HUES6 (cell line): ENCODE measurements at regions not wholly inside any gene's neighbourhood (a gene's known extent, or its start where the extent isn't known, plus 50 kb on each side); places are given as distances from the start of the nearest gene placed in this dataset.
"Not testable (repeated sequence)": the region's sequence is repeated elsewhere in the genome, so short reads cannot be mapped to it uniquely, and the experiment has no call there.

Source experiments
- H3K27ac ChIP-seq: 2 replicates; pipeline ENCODE4 v1.7.0; 2013; ENCODE audit warnings: low read depth, mild to moderate bottlenecking, low read length, inconsistent platforms
- H3K27me3 ChIP-seq: 2 replicates; pipeline ENCODE4 v1.6.1; 2013; ENCODE audit warnings: low read length; ENCODE audit not compliant: control insufficient read depth, insufficient read depth
- H3K36me3 ChIP-seq: 2 replicates; pipeline ENCODE4 v1.6.1; 2013; ENCODE audit warnings: low read length; ENCODE audit not compliant: control insufficient read depth, insufficient read depth
- H3K4me1 ChIP-seq: 2 replicates; pipeline ENCODE4 v1.6.1; 2013; ENCODE audit warnings: low read length; ENCODE audit not compliant: control insufficient read depth, insufficient read depth
- H3K4me3 ChIP-seq: 2 replicates; pipeline ENCODE4 v1.5.1; 2013; ENCODE audit warnings: low read depth, low read length
- H3K9ac ChIP-seq: one replicate; pipeline ENCODE4 v1.6.1; 2013; ENCODE audit warnings: mild to moderate bottlenecking, low read length
- H3K9me3 ChIP-seq: 2 replicates; pipeline ENCODE4 v1.6.1; 2013; ENCODE audit warnings: low read depth, low read length; ENCODE audit not compliant: control insufficient read depth, insufficient read depth

GRCh38 chr4:118589471-118590055 lies 95.6 kb upstream of the METTL14 start:
- Histone ChIP-seq H3K4me1 (peaks cover 26% of the 10 kb centered on the region), H3K27ac (no peak overlapping the region), H3K4me3 (no peak overlapping the region), H3K27me3 (no peaks in the 10 kb centered on the region), H3K36me3 (no peaks in the 10 kb centered on the region), H3K9ac (no peak overlapping the region), H3K9me3 (no peaks in the 10 kb centered on the region)

GRCh38 chr4:118591339-118592046 lies 93.7 kb upstream of the METTL14 start:
- Histone ChIP-seq H3K4me3 (peak overlapping the region; percentile 84), H3K27ac (peak overlapping the region; percentile 60), H3K9ac (peak overlapping the region; percentile 85)
- not testable (repeated sequence) for H3K9me3 ChIP-seq, H3K36me3 ChIP-seq, H3K27me3 ChIP-seq, H3K4me1 ChIP-seq

GRCh38 chr4:118592289-118592688 lies 92.9 kb upstream of the METTL14 start:
- not testable (repeated sequence) for H3K9me3 ChIP-seq, H3K36me3 ChIP-seq, H3K4me1 ChIP-seq, H3K27me3 ChIP-seq
- Histone ChIP-seq H3K4me3 (peak overlapping the region; percentile 84), H3K27ac (peak overlapping the region; percentile 60; the same call in 1 of the 2 replicates), H3K9ac (peak overlapping the region; percentile 85)

GRCh38 chr4:118595883-118596282 lies 89.3 kb upstream of the METTL14 start:
- H3K9me3 ChIP-seq, H3K4me3 ChIP-seq, H3K27me3 ChIP-seq, H3K9ac ChIP-seq, H3K4me1 ChIP-seq, H3K27ac ChIP-seq: not testable (repeated sequence)
- H3K36me3 ChIP-seq: peaks cover 14% of the 10 kb centered on the region; the same call in 1 of the 2 replicates

- not testable (repeated sequence) for H3K4me1 ChIP-seq, H3K36me3 ChIP-seq, H3K27ac ChIP-seq, H3K27me3 ChIP-seq, H3K9ac ChIP-seq, H3K4me3 ChIP-seq, H3K9me3 ChIP-seq
Observed at GRCh38 chr4:118625097-118625496, 60.1 kb upstream of the METTL14 start.

GRCh38 chr4:118629697-118630096 lies 55.5 kb upstream of the METTL14 start:
- not testable (repeated sequence) for H3K27ac ChIP-seq

GRCh38 chr4:118630897-118631296 lies 54.3 kb upstream of the METTL14 start:
- not testable (repeated sequence) for H3K9me3 ChIP-seq, H3K27me3 ChIP-seq, H3K4me3 ChIP-seq, H3K27ac ChIP-seq, H3K9ac ChIP-seq, H3K4me1 ChIP-seq
- H3K36me3 ChIP-seq: peaks cover 23% of the 10 kb centered on the region

More at GRCh38 chr4:118629697-118630096, 55.5 kb upstream of the METTL14 start:
- H3K9me3 ChIP-seq, H3K9ac ChIP-seq, H3K4me3 ChIP-seq, H3K4me1 ChIP-seq, H3K27me3 ChIP-seq: not testable (repeated sequence)
- peaks cover 23% of the 10 kb centered on the region for H3K36me3 ChIP-seq

GRCh38 chr4:118631321-118632050 lies 53.7 kb upstream of the METTL14 start:
- H3K9ac ChIP-seq, H3K27me3 ChIP-seq, H3K27ac ChIP-seq, H3K9me3 ChIP-seq, H3K4me1 ChIP-seq, H3K4me3 ChIP-seq: not testable (repeated sequence)
- H3K36me3 ChIP-seq: peaks cover 23% of the 10 kb centered on the region

GRCh38 chr4:118633476-118633875 lies 51.7 kb upstream of the METTL14 start:
- not testable (repeated sequence) for H3K27ac ChIP-seq, H3K9me3 ChIP-seq, H3K9ac ChIP-seq, H3K4me3 ChIP-seq, H3K4me1 ChIP-seq, H3K27me3 ChIP-seq
- peaks cover 23% of the 10 kb centered on the region for H3K36me3 ChIP-seq

GRCh38 chr4:118634126-118634875 lies 50.9 kb upstream of the METTL14 start:
- H3K4me1 ChIP-seq, H3K9me3 ChIP-seq, H3K4me3 ChIP-seq, H3K9ac ChIP-seq, H3K27ac ChIP-seq, H3K27me3 ChIP-seq: not testable (repeated sequence)
- H3K36me3 ChIP-seq: peaks cover 21% of the 10 kb centered on the region
